NCI-H345 (cell line): ENCODE measurements at regions not wholly inside any gene's neighbourhood (a gene's known extent, or its start where the extent isn't known, plus 50 kb on each side); places are given as distances from the start of the nearest gene placed in this dataset.

ENCODE experiments used
- DNase-seq: peaks from one replicate; lab custom pipeline; 2025; lab: John Stamatoyannopoulos, UW

- DNase-seq = peak; percentile 84
Measured at GRCh38 chr11:112355726-112356125, 95.1 kb upstream of the PLET1 start.

GRCh38 chr11:112357488-112357887 is 96.8 kb upstream of the PLET1 start:
- no peak for DNase-seq

- no peak for DNase-seq
Measured at GRCh38 chr11:112361396-112361795, 100.7 kb upstream of the PLET1 start.

GRCh38 chr11:112363527-112363926 is 102.9 kb upstream of the PLET1 start:
- no peak for DNase-seq

- DNase-seq = no peak
Measured at GRCh38 chr11:112364962-112365481, 104.4 kb upstream of the PLET1 start.

GRCh38 chr11:112366012-112366411 is 105.4 kb upstream of the PLET1 start:
- no peak for DNase-seq

GRCh38 chr11:112366777-112367176 is 106.1 kb upstream of the PLET1 start:
- no peak for DNase-seq

GRCh38 chr11:112367461-112367860 is 106.8 kb upstream of the PLET1 start:
- no peak for DNase-seq

GRCh38 chr11:112367895-112368294 is 107.2 kb upstream of the PLET1 start:
- no peak for DNase-seq

- no peak for DNase-seq
Measured at GRCh38 chr11:112368381-112368780, 107.7 kb upstream of the PLET1 start.

- no peak for DNase-seq
Measured at GRCh38 chr11:112369374-112369773, 108.7 kb upstream of the PLET1 start.

GRCh38 chr11:112369916-112370315 is 109.3 kb upstream of the PLET1 start:
- DNase-seq = no peak

GRCh38 chr11:112374486-112375140 is 114.0 kb upstream of the PLET1 start:
- no peak for DNase-seq

GRCh38 chr11:112377946-112378345 is 117.3 kb upstream of the PLET1 start:
- DNase-seq = no peak

- no peak for DNase-seq
Measured at GRCh38 chr11:112380464-112380863, 119.8 kb upstream of the PLET1 start.

GRCh38 chr11:112381578-112381977 is 120.9 kb upstream of the PLET1 start:
- DNase-seq = no peak

- no peak for DNase-seq
Measured at GRCh38 chr11:112382561-112382960, 121.9 kb upstream of the PLET1 start.

- no peak for DNase-seq
Measured at GRCh38 chr11:112388496-112388895, 127.8 kb upstream of the PLET1 start.

GRCh38 chr11:112391086-112391485 is 130.4 kb upstream of the PLET1 start:
- DNase-seq = no peak

- peak; percentile 88 for DNase-seq
Measured at GRCh38 chr11:112392904-112393303, 132.2 kb upstream of the PLET1 start.

- no peak for DNase-seq
Measured at GRCh38 chr11:112394304-112394703, 133.6 kb upstream of the PLET1 start.

- DNase-seq = no peak
Measured at GRCh38 chr11:112396076-112396475, 135.4 kb upstream of the PLET1 start.

GRCh38 chr11:112398798-112399478 is 138.3 kb upstream of the PLET1 start:
- no peak for DNase-seq
